ENCODE measurements at regions not wholly inside any gene's neighbourhood (a gene's known extent, or its start where the extent isn't known, plus 50 kb on each side); places are given as distances from the start of the nearest gene placed in this dataset.

GRCh38 chr5:31075981-31076380 is 117.5 kb upstream of the CDH6 start:
- Histone ChIP-seq H4K20me1 (ENCODE audit: control insufficient read depth, insufficient read depth, insufficient read length) (no peaks in the 10 kb centered on the region), H3K23me2 (ENCODE audit: insufficient read length, low read depth, low read length, poor library complexity, severe bottlenecking) (no peaks in the 10 kb centered on the region), H3K18ac (ENCODE audit: insufficient read length, low read depth, low read length) (no peak overlapping the region), H2BK120ac (ENCODE audit: low read depth, low read length, poor library complexity, severe bottlenecking) (no peak overlapping the region), H2AFZ (ENCODE audit: low read length) (no peak overlapping the region), H4K8ac (replicated peaks; ENCODE audit: insufficient read length, low read depth, low read length) (no peak overlapping the region), H3K79me2 (ENCODE audit: insufficient read depth, low read length) (no peaks in the 10 kb centered on the region), H2BK20ac (ENCODE audit: low read depth, low read length, poor library complexity, severe bottlenecking) (no peak overlapping the region), H3K14ac (ENCODE audit: insufficient read depth, low read length) (no peak overlapping the region), H2AK5ac (ENCODE audit: insufficient read length, low read length) (no peak overlapping the region), H3K79me1 (ENCODE audit: insufficient read depth, low read depth, low read length, poor library complexity, severe bottlenecking) (no peaks in the 10 kb centered on the region), H3T11ph (ENCODE audit: low read length) (no peak overlapping the region), H3K9ac (ENCODE audit: extremely low read depth, insufficient read length, low read length) (no peak overlapping the region), H3K56ac (ENCODE audit: insufficient read length, low read depth, low read length) (no peak overlapping the region), H3K4ac (ENCODE audit: low read depth, low read length) (no peak overlapping the region), H3K27ac (ENCODE audit: insufficient read length, low read depth, low read length) (no peak overlapping the region), H2BK12ac (ENCODE audit: insufficient read length, low read depth, low read length) (no peak overlapping the region), H3K9me3 (ENCODE audit: control insufficient read depth, low read depth, low read length) (no peaks in the 10 kb centered on the region), H3K4me2 (ENCODE audit: insufficient read depth, insufficient read length, low read length) (no peak overlapping the region), H2BK5ac (ENCODE audit: insufficient read length, low read length) (no peak overlapping the region), H3K23ac (ENCODE audit: insufficient read length, low read depth, low read length) (no peak overlapping the region), H4K91ac (ENCODE audit: insufficient read length, low read depth, low read length) (no peak overlapping the region), H4K5ac (ENCODE audit: insufficient read length, low read depth, low read length) (no peak overlapping the region), H2BK15ac (ENCODE audit: low read depth, low read length) (no peak overlapping the region), H3K4me1 (ENCODE audit: insufficient read depth, low read length) (no peaks in the 10 kb centered on the region), H3K27me3 (ENCODE audit: insufficient read depth, low read length) (no peaks in the 10 kb centered on the region)
- H3K4me1 Mint-ChIP-seq: peaks cover 14 to 15% of the 10 kb centered on the region in 2 experiments
- H3K27ac Mint-ChIP-seq: no peak overlapping the region
- H3K36me3 Mint-ChIP-seq (ENCODE audit: insufficient read depth in 1 of 3, low read depth in 3 of 3): peaks cover 10 to 14% (median 13%) of the 10 kb centered on the region in 3 experiments
- no peak for DNase-seq
- TF ChIP-seq, protein P1, sequence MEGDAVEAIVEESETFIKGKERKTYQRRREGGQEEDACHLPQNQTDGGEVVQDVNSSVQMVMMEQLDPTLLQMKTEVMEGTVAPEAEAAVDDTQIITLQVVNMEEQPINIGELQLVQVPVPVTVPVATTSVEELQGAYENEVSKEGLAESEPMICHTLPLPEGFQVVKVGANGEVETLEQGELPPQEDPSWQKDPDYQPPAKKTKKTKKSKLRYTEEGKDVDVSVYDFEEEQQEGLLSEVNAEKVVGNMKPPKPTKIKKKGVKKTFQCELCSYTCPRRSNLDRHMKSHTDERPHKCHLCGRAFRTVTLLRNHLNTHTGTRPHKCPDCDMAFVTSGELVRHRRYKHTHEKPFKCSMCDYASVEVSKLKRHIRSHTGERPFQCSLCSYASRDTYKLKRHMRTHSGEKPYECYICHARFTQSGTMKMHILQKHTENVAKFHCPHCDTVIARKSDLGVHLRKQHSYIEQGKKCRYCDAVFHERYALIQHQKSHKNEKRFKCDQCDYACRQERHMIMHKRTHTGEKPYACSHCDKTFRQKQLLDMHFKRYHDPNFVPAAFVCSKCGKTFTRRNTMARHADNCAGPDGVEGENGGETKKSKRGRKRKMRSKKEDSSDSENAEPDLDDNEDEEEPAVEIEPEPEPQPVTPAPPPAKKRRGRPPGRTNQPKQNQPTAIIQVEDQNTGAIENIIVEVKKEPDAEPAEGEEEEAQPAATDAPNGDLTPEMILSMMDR (conservative IDR thresholded peaks at IDR 0.05): no peak
- H3K4me3 Mint-ChIP-seq: no peak overlapping the region
- H3K9me3 Mint-ChIP-seq: peaks cover 19 to 22% of the 10 kb centered on the region in 2 experiments
- no CpG with 5 or more reads among the region's 6 CpGs for WGBS (ENCODE audit: extremely low coverage, insufficient read length, low lambda C conversion rate)
- no peaks in the 10 kb centered on the region; the same call in 1 of the 2 replicates for H3K27me3 Mint-ChIP-seq (ENCODE audit: low read depth)

Data from H9 (cell line).